GM18858 (cell line): ENCODE measurements at regions not wholly inside any gene's neighbourhood (a gene's known extent, or its start where the extent isn't known, plus 50 kb on each side); places are given as distances from the start of the nearest gene placed in this dataset.
"Not testable (repeated sequence)": the region's sequence is repeated elsewhere in the genome, so short reads cannot be mapped to it uniquely, and the experiment has no call there.

Experiments used
- ATAC-seq: cut with Tn5 transposase; IDR thresholded peaks from one replicate; pipeline ENCODE4 v1.9.1; 2021; ENCODE audit not compliant: unreplicated experiment

- no peak for ATAC-seq
Measured at GRCh38 chr6:26257272-26257671, 107.7 kb upstream of the BTN3A2 start.

GRCh38 chr6:26258212-26258977 is 106.6 kb upstream of the BTN3A2 start:
- no peak for ATAC-seq

- no peak for ATAC-seq
Measured at GRCh38 chr6:26260110-26260637, 104.8 kb upstream of the BTN3A2 start.

- no peak for ATAC-seq
Measured at GRCh38 chr6:26260725-26261490, 104.1 kb upstream of the BTN3A2 start.

- ATAC-seq: no peak
Measured at GRCh38 chr6:26264547-26264946, 100.5 kb upstream of the BTN3A2 start.

- no peak for ATAC-seq
Measured at GRCh38 chr6:26267083-26267589, 97.9 kb upstream of the BTN3A2 start.

GRCh38 chr6:26268659-26269402 is 96.2 kb upstream of the BTN3A2 start:
- no peak for ATAC-seq

GRCh38 chr6:26269531-26270485 is 95.2 kb upstream of the BTN3A2 start:
- no peak for ATAC-seq

- no peak for ATAC-seq
Measured at GRCh38 chr6:26270486-26270861, 94.5 kb upstream of the BTN3A2 start.

- peak; percentile 30 for ATAC-seq
Measured at GRCh38 chr6:26270903-26271667, 93.9 kb upstream of the BTN3A2 start.

GRCh38 chr6:26271668-26272024 is 93.4 kb upstream of the BTN3A2 start:
- ATAC-seq: no peak

GRCh38 chr6:26272171-26272637 is 92.8 kb upstream of the BTN3A2 start:
- no peak for ATAC-seq

- ATAC-seq: no peak
Measured at GRCh38 chr6:26273673-26274588, 91.1 kb upstream of the BTN3A2 start.

- ATAC-seq: no peak
Measured at GRCh38 chr6:26275663-26276062, 89.3 kb upstream of the BTN3A2 start.

- no peak for ATAC-seq
Measured at GRCh38 chr6:26276841-26277648, 88.0 kb upstream of the BTN3A2 start.

- ATAC-seq: no peak
Measured at GRCh38 chr6:26278536-26278935, 86.5 kb upstream of the BTN3A2 start.

GRCh38 chr6:26279371-26279770 is 85.6 kb upstream of the BTN3A2 start:
- ATAC-seq: not testable (repeated sequence)
